ENCODE measurements at regions not wholly inside any gene's neighbourhood (a gene's known extent, or its start where the extent isn't known, plus 50 kb on each side); places are given as distances from the start of the nearest gene placed in this dataset.

GRCh38 chrX:925652-926061, 286.8 kb downstream of the CRLF2 start:
- no peak for TF ChIP-seq HDAC2 (IDR thresholded peaks at IDR 0.05)
- no peak for TF ChIP-seq MYC (IDR thresholded peaks at IDR 0.05; ENCODE audit: borderline replicate concordance, low read length)
- TF ChIP-seq MAZ (IDR thresholded peaks at IDR 0.05; ENCODE audit: borderline replicate concordance, low read depth, low read length) = no peak
- TF ChIP-seq NFE2L2 (conservative IDR thresholded peaks at IDR 0.05; ENCODE audit: low read length) = no peak
- TF ChIP-seq KDM1A (IDR thresholded peaks at IDR 0.05; ENCODE audit: low read depth) = no peak
- TF ChIP-seq CHD4 (IDR thresholded peaks at IDR 0.05; ENCODE audit: borderline replicate concordance) = no peak
- no peak for TF ChIP-seq ZFP36 (IDR thresholded peaks at IDR 0.05; ENCODE audit: borderline replicate concordance, partially characterized antibody)
- no peak for TF ChIP-seq RNF2 (IDR thresholded peaks at IDR 0.05; ENCODE audit: borderline replicate concordance, low read depth)
- TF ChIP-seq, protein P1, sequence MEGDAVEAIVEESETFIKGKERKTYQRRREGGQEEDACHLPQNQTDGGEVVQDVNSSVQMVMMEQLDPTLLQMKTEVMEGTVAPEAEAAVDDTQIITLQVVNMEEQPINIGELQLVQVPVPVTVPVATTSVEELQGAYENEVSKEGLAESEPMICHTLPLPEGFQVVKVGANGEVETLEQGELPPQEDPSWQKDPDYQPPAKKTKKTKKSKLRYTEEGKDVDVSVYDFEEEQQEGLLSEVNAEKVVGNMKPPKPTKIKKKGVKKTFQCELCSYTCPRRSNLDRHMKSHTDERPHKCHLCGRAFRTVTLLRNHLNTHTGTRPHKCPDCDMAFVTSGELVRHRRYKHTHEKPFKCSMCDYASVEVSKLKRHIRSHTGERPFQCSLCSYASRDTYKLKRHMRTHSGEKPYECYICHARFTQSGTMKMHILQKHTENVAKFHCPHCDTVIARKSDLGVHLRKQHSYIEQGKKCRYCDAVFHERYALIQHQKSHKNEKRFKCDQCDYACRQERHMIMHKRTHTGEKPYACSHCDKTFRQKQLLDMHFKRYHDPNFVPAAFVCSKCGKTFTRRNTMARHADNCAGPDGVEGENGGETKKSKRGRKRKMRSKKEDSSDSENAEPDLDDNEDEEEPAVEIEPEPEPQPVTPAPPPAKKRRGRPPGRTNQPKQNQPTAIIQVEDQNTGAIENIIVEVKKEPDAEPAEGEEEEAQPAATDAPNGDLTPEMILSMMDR (IDR thresholded peaks at IDR 0.05) = no peak
- TF ChIP-seq CBX8 (IDR thresholded peaks at IDR 0.05) = no peak
- no peak for TF ChIP-seq MAX (IDR thresholded peaks at IDR 0.05)
